PC-9 (cell line): ENCODE measurements at regions not wholly inside any gene's neighbourhood (a gene's known extent, or its start where the extent isn't known, plus 50 kb on each side); places are given as distances from the start of the nearest gene placed in this dataset.
"Not testable (repeated sequence)": the region's sequence is repeated elsewhere in the genome, so short reads cannot be mapped to it uniquely, and the experiment has no call there.

Experiments used
- BruUV-seq: library from RNA; stranded (reverse); fragments of 400-500 nt; replicated peaks from 2 replicates; lab custom pipeline; 2021; lab: Mats Ljungman, UMichigan
- CTCF ChIA-PET: fragments of 300-600 bp; sonication (Branson Sonifier 250); formaldehyde crosslinking; loops from one replicate; lab custom pipeline; 2022; ENCODE audit warnings: antibody characterized with exemption; lab: Charles Lee
- POLR2A ChIA-PET: fragments of 300-600 bp; sonication (Branson Sonifier 250); formaldehyde crosslinking; loops from one replicate; lab custom pipeline; 2022; ENCODE audit warnings: antibody characterized with exemption; ENCODE audit not compliant: unreplicated experiment; lab: Charles Lee
- DNase-seq, 2 experiments: peaks; one replicate each; pipeline versions ENCODE4 v3.0.0 to v3.0.0-alpha.2; 2015 to 2022; ENCODE audit warnings: mixed read lengths in 1 of 2
- H2AFZ ChIP-seq: fragments of 200-600 bp; sonication (generic); 2 replicates; pipeline ENCODE4 v1.8.1; 2017; ENCODE audit warnings: antibody characterized with exemption
- H3F3A ChIP-seq: fragments of 200-600 bp; sonication (generic); 2 replicates; pipeline ENCODE4 v1.8.1; 2017; ENCODE audit warnings: antibody characterized with exemption, mild to moderate bottlenecking, low read depth; ENCODE audit not compliant: insufficient read depth
- H3K27ac ChIP-seq: fragments of 200-600 bp; sonication (generic); 2 replicates; pipeline ENCODE4 v1.6.1; 2016; ENCODE audit warnings: mixed run types
- H3K27me3 ChIP-seq: fragments of 200-600 bp; sonication (generic); 2 replicates; pipeline ENCODE4 v1.6.1; 2016; ENCODE audit warnings: low read depth, mixed run types; ENCODE audit not compliant: insufficient read depth
- H3K36me3 ChIP-seq: fragments of 200-600 bp; sonication (generic); 2 replicates; pipeline ENCODE4 v1.6.1; 2016; ENCODE audit warnings: low read depth, mixed run types
- H3K4me1 ChIP-seq: fragments of 200-600 bp; sonication (generic); replicated peaks from 2 replicates; pipeline ENCODE4 v1.6.1; 2016; ENCODE audit warnings: mixed run types; ENCODE audit not compliant: insufficient read depth
- H3K4me2 ChIP-seq: fragments of 200-600 bp; sonication (generic); 2 replicates; pipeline ENCODE4 v1.6.1; 2017; ENCODE audit warnings: mixed run types
- H3K4me3 ChIP-seq: fragments of 200-600 bp; sonication (generic); 2 replicates; pipeline ENCODE4 v1.6.1; 2016; ENCODE audit warnings: mixed run types
- H3K79me2 ChIP-seq: fragments of 200-600 bp; sonication (generic); 2 replicates; pipeline ENCODE4 v1.6.1; 2017; ENCODE audit warnings: low read depth, mixed run types
- H3K9me2 ChIP-seq: fragments of 200-600 bp; sonication (generic); 2 replicates; pipeline ENCODE4 v1.8.1; 2017; ENCODE audit warnings: mild to moderate bottlenecking; ENCODE audit not compliant: insufficient read depth
- H3K9me3 ChIP-seq: fragments of 200-600 bp; sonication (generic); 2 replicates; pipeline ENCODE4 v1.8.1; 2016; ENCODE audit warnings: low read depth; ENCODE audit not compliant: insufficient read depth
- H4K20me1 ChIP-seq: fragments of 200-600 bp; sonication (generic); 2 replicates; pipeline ENCODE4 v1.8.1; 2017; ENCODE audit not compliant: insufficient read depth
- EZH2 ChIP-seq: fragments of 200-600 bp; sonication (generic); IDR thresholded peaks from 2 replicates; pipeline ENCODE4 v1.8.0; 2017; ENCODE audit warnings: antibody characterized with exemption, low read depth
- intact Hi-C: fragments of 100-400 bp; cut with micrococcal nuclease; formaldehyde crosslinking; loops from one replicate; pipeline ENCODE4 v1.10.0; 2022; ENCODE audit not compliant: unreplicated experiment
- TF ChIP-seq, protein P1 (sequence below): fragments of 200-600 bp; sonication (generic); conservative IDR thresholded peaks from 2 replicates; pipeline ENCODE4 v1.6.1; 2017; ENCODE audit warnings: mixed run types, antibody characterized with exemption, mild to moderate bottlenecking, moderate library complexity

DNA sequence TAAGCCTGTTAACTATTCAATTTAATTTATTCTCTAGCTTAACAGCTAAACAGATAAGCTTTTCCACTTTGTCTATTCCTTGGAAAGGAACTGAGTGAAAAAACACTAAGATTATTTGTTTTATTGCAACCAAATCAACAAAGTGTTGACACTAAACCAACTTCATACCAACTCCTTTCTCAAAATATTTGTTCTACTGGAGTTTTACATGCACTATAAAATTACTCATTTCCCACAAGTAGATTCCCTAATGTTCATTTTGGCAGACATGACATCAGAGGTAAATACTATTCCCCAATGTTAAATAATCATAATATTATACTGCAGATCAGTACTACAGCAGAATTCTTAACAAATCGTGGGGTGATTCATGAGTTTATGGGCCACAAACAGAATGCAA lies 231.4 kb downstream of the TTC6 start:
- ChIA-PET POLR2A (no interaction called here), CTCF (no interaction called here)
- DNase-seq, result no peak
- no peaks in the 10 kb centered on the region for H3K36me3 ChIP-seq
- no peaks in the 10 kb centered on the region for H3K9me2 ChIP-seq
- no peak overlapping the region for H2AFZ ChIP-seq
- no peaks in the 10 kb centered on the region for H3K4me1 ChIP-seq
- no peaks in the 10 kb centered on the region for H3K27me3 ChIP-seq
- H3K27ac ChIP-seq, result no peak overlapping the region
- H3F3A ChIP-seq, result no peaks in the 10 kb centered on the region
- TF ChIP-seq, protein P1, sequence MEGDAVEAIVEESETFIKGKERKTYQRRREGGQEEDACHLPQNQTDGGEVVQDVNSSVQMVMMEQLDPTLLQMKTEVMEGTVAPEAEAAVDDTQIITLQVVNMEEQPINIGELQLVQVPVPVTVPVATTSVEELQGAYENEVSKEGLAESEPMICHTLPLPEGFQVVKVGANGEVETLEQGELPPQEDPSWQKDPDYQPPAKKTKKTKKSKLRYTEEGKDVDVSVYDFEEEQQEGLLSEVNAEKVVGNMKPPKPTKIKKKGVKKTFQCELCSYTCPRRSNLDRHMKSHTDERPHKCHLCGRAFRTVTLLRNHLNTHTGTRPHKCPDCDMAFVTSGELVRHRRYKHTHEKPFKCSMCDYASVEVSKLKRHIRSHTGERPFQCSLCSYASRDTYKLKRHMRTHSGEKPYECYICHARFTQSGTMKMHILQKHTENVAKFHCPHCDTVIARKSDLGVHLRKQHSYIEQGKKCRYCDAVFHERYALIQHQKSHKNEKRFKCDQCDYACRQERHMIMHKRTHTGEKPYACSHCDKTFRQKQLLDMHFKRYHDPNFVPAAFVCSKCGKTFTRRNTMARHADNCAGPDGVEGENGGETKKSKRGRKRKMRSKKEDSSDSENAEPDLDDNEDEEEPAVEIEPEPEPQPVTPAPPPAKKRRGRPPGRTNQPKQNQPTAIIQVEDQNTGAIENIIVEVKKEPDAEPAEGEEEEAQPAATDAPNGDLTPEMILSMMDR, result no peak
- intact Hi-C loops, result no loop called here
- BruUV-seq, result no TSS peak
- H3K79me2 ChIP-seq, result no peaks in the 10 kb centered on the region
- H3K4me3 ChIP-seq, result no peak overlapping the region
- H3K4me2 ChIP-seq, result no peak overlapping the region
- no peaks in the 10 kb centered on the region for H3K9me3 ChIP-seq
- H4K20me1 ChIP-seq, result no peaks in the 10 kb centered on the region

DNA sequence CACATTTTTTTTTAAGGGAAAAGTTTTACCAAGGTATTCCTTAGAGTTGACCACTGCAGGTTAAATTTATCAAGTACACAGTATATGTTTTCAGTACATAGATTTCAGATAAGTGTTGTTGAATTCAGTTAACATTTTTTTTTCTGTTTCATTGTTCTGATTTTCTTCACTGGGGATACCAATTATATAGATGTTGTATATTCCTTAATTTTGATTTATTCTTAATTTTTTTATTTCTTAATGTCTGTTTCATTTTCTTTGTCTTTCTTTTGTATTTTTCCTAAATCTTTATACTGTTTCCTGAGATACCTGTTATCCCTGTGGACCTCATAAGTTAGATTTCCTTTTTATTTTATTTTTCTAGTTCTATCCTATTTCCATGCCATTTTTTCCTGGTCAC lies 234.8 kb downstream of the TTC6 start:
- no peaks in the 10 kb centered on the region for H4K20me1 ChIP-seq
- no peak overlapping the region for H3K4me2 ChIP-seq
- no peaks in the 10 kb centered on the region for H3F3A ChIP-seq
- H3K27ac ChIP-seq, result no peak overlapping the region
- no peaks in the 10 kb centered on the region for H3K79me2 ChIP-seq
- H3K9me2 ChIP-seq, result no peaks in the 10 kb centered on the region
- ChIA-PET CTCF (no interaction called here), POLR2A (no interaction called here)
- H3K4me1 ChIP-seq, result no peaks in the 10 kb centered on the region
- TF ChIP-seq EZH2, result no peak
- TF ChIP-seq, protein P1, result no peak
- no peaks in the 10 kb centered on the region for H3K27me3 ChIP-seq
- intact Hi-C loops, result no loop called here
- H3K9me3 ChIP-seq, result no peaks in the 10 kb centered on the region
- no peak for DNase-seq
- no peak overlapping the region for H2AFZ ChIP-seq
- BruUV-seq, result no TSS peak
- no peaks in the 10 kb centered on the region for H3K36me3 ChIP-seq
- no peak overlapping the region for H3K4me3 ChIP-seq

DNA sequence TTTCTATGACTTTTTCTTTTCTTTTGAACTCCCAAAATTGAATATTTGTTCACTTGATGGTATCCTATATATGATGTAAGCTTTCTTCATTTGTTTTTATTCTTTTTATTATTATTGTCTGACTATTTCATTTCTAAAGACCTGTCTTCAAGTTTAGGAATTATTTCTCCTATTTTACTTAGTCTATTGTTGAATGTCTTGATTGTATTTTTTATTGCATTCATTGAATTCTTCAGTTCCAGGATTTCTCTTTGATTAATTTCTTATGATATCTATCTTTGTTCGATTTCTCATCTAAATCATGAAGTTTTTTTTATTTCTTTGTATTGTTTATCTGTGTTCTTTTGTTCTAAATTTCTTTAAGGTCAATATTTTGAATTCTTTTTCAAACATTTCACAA lies 238.8 kb downstream of the TTC6 start:
- no peak overlapping the region for H3K4me3 ChIP-seq
- no peaks in the 10 kb centered on the region for H3K79me2 ChIP-seq
- no peaks in the 10 kb centered on the region for H4K20me1 ChIP-seq
- ChIA-PET CTCF (no interaction called here), POLR2A (no interaction called here)
- no peak for DNase-seq
- H3K9me2 ChIP-seq, result no peaks in the 10 kb centered on the region
- no TSS peak for BruUV-seq
- no peak overlapping the region for H3K27ac ChIP-seq
- H3K36me3 ChIP-seq, result no peaks in the 10 kb centered on the region
- no peaks in the 10 kb centered on the region for H3K4me1 ChIP-seq
- no peak overlapping the region for H3K4me2 ChIP-seq
- TF ChIP-seq EZH2, result no peak
- TF ChIP-seq, protein P1, result no peak
- intact Hi-C loops, result no loop called here
- H3K9me3 ChIP-seq, result no peaks in the 10 kb centered on the region
- no peak overlapping the region for H2AFZ ChIP-seq
- H3K27me3 ChIP-seq, result no peaks in the 10 kb centered on the region
- H3F3A ChIP-seq, result no peaks in the 10 kb centered on the region

DNA sequence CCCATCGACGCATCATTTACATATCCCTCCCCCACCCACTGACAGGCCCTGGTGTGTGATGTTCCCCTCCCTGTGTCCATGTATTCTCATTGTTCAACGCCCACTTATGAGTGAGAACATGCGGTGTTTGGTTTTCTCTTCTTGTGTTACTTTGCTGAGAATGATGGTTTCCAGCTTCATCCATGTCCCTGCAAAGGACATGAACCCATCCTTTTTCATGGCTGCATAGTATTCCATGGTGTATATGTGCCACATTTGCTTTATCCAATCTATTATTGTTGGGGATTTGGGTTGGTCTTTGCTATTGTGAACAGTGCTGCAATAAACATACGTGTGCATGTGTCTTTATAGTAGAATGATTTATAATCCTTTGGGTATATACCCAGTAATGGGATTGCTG lies 243.3 kb downstream of the TTC6 start:
- H3K27me3 ChIP-seq, H3K9me2 ChIP-seq, POLR2A ChIA-PET, H2AFZ ChIP-seq, H3K4me2 ChIP-seq, H3K79me2 ChIP-seq, H3K36me3 ChIP-seq, H3K4me1 ChIP-seq, H3K9me3 ChIP-seq, BruUV-seq, H4K20me1 ChIP-seq, H3K4me3 ChIP-seq, H3K27ac ChIP-seq, intact Hi-C loops, H3F3A ChIP-seq, CTCF ChIA-PET, DNase-seq: not testable (repeated sequence)

DNA sequence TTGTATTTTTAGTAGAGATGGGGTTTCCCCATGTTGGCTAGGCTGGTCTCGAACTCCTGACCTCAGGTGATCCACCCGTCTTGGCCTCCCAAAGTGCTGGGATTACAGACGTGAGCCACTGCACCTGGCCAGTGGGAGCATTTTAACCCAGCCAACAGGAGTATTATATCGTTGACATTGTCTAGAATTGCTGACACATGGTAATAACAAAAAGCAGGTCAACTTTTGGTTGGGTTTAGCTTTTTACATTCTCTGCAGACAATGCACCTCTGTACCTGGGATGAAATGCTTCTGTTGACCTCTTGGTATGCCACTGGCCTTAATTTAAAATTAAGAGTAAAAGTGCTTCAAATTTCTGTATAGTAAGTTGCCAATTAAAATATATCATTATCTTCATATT lies 245.6 kb downstream of the TTC6 start:
- H3K36me3 ChIP-seq, H3K9me3 ChIP-seq, H3K4me3 ChIP-seq, BruUV-seq, H3K27ac ChIP-seq, DNase-seq, H3K4me1 ChIP-seq, CTCF ChIA-PET, H3F3A ChIP-seq, H3K79me2 ChIP-seq, intact Hi-C loops, H4K20me1 ChIP-seq, H3K4me2 ChIP-seq, POLR2A ChIA-PET, H3K27me3 ChIP-seq, H3K9me2 ChIP-seq, H2AFZ ChIP-seq: not testable (repeated sequence)
